Astrocyte of the spinal cord (primary cell): ENCODE measurements at regions not wholly inside any gene's neighbourhood (a gene's known extent, or its start where the extent isn't known, plus 50 kb on each side); places are given as distances from the start of the nearest gene placed in this dataset.

Source experiments
- DNase-seq: peaks from one replicate; pipeline ENCODE4 v3.0.0; 2011; ENCODE audit warnings: low read depth, low spot score
- H3K4me3 ChIP-seq: 2 replicates; pipeline ENCODE4 v1.5.1; 2011; ENCODE audit warnings: low read depth, mild to moderate bottlenecking, low read length, moderate library complexity
- CTCF ChIP-seq: IDR thresholded peaks from 2 replicates; pipeline ENCODE4 v1.5.1; 2012; ENCODE audit warnings: low read depth, mild to moderate bottlenecking, low read length, inconsistent platforms
- in situ Hi-C: cut with HindIII; loops from 2 replicates; pipeline ENCODE4 v1.10.0; 2017; ENCODE audit warnings: low sequenced_read_pairs

- TF ChIP-seq CTCF: no peak
- no peak for DNase-seq
These were observed 447.6 kb upstream of the TCF4 start for GRCh38 chr18:56035546-56035945.

GRCh38 chr18:56034949-56035348 lies 447.0 kb upstream of the TCF4 start:
- no peak for DNase-seq
- no peak overlapping the region for H3K4me3 ChIP-seq
- in situ Hi-C loops: no loop called here
- TF ChIP-seq CTCF: no peak

More at GRCh38 chr18:56035546-56035945, 447.6 kb upstream of the TCF4 start:
- in situ Hi-C loops: no loop called here
- no peak overlapping the region for H3K4me3 ChIP-seq

GRCh38 chr18:56030060-56030459 lies 442.1 kb upstream of the TCF4 start:
- TF ChIP-seq CTCF: no peak
- no peak for DNase-seq
- in situ Hi-C loops: no loop called here
- no peak overlapping the region for H3K4me3 ChIP-seq

- H3K4me3 ChIP-seq: no peak overlapping the region
- TF ChIP-seq CTCF: no peak
- in situ Hi-C loops: no loop called here
- DNase-seq: peak; percentile 73
These were observed 440.5 kb upstream of the TCF4 start for GRCh38 chr18:56028514-56028913.

GRCh38 chr18:56026509-56026908 lies 438.5 kb upstream of the TCF4 start:
- TF ChIP-seq CTCF: no peak
- H3K4me3 ChIP-seq: no peak overlapping the region
- no peak for DNase-seq
- in situ Hi-C loops: no loop called here

GRCh38 chr18:56021809-56022195 lies 433.8 kb upstream of the TCF4 start:
- no peak for TF ChIP-seq CTCF
- in situ Hi-C loops: no loop called here

More at GRCh38 chr18:56021809-56022195, 433.8 kb upstream of the TCF4 start:
- DNase-seq: no peak
- H3K4me3 ChIP-seq: no peak overlapping the region
